Prostate gland (tissue), 2 donors: ENCODE measurements at regions not wholly inside any gene's neighbourhood (a gene's known extent, or its start where the extent isn't known, plus 50 kb on each side); places are given as distances from the start of the nearest gene placed in this dataset.

ENCODE experiments used
- POLR2A ChIP-seq: fragments of 450-650 bp; IDR thresholded peaks from one replicate; pipeline ENCODE4 v1.6.1; 2016; ENCODE audit warnings: antibody characterized with exemption, mild to moderate bottlenecking
- POLR2AphosphoS5 ChIP-seq: sonication (generic); formaldehyde crosslinking; IDR thresholded peaks from one replicate; pipeline ENCODE4 v1.6.1; 2017; ENCODE audit warnings: antibody characterized with exemption
- TF ChIP-seq, protein P1 (sequence below), 4 experiments: fragments of 200-600 bp in 2 of 4; fragments of 450-650 bp in 2 of 4; sonication (generic) in 2 of 4; IDR thresholded peaks; 1 replicate in 3 of 4; 2 replicates in 1 of 4; pipeline ENCODE4 v1.5.1; 2016 to 2019; ENCODE audit warnings: antibody characterized with exemption in 4 of 4, mild to moderate bottlenecking in 2 of 4, moderate library complexity in 2 of 4

DNA sequence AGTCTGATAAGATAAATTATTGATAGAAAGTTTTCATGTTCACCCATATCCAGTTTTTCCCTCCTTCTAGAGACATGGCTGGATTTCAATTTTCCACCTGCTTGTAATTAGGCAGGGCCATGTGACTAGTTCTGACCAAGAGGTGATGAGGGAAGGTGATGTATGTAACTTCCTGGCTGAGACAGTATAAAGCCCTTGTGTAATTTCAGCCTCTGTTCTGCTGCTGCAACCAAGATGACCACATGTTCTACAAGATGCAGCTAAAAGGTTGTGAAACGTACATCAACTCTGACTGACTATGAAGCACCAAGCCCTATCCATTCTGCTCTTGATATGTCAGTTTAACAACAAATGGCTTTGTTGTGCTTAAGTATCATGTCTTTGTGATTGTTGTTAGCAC is 376.5 kb upstream of the DAB2 start:
- TF ChIP-seq, protein P1, sequence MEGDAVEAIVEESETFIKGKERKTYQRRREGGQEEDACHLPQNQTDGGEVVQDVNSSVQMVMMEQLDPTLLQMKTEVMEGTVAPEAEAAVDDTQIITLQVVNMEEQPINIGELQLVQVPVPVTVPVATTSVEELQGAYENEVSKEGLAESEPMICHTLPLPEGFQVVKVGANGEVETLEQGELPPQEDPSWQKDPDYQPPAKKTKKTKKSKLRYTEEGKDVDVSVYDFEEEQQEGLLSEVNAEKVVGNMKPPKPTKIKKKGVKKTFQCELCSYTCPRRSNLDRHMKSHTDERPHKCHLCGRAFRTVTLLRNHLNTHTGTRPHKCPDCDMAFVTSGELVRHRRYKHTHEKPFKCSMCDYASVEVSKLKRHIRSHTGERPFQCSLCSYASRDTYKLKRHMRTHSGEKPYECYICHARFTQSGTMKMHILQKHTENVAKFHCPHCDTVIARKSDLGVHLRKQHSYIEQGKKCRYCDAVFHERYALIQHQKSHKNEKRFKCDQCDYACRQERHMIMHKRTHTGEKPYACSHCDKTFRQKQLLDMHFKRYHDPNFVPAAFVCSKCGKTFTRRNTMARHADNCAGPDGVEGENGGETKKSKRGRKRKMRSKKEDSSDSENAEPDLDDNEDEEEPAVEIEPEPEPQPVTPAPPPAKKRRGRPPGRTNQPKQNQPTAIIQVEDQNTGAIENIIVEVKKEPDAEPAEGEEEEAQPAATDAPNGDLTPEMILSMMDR (IDR thresholded peaks at IDR 0.05) = no peak
- TF ChIP-seq POLR2A (no peak), POLR2AphosphoS5 (no peak)
